ENCODE measurements at regions not wholly inside any gene's neighbourhood (a gene's known extent, or its start where the extent isn't known, plus 50 kb on each side); places are given as distances from the start of the nearest gene placed in this dataset.

- ChIA-PET CTCF (no interaction called here), POLR2A (no interaction called here)
- peaks cover 2% of the 10 kb centered on the region for H3K9me3 ChIP-seq (replicated peaks; ENCODE audit: control insufficient read depth, insufficient read depth, low read length)
- no peaks in the 10 kb centered on the region for H3K27me3 ChIP-seq (ENCODE audit: control insufficient read depth in 2 of 2, insufficient read depth in 2 of 2, low read length in 2 of 2)
- H3K36me3 ChIP-seq (ENCODE audit: control insufficient read depth in 2 of 2, extremely low read depth in 1 of 2, insufficient read depth in 2 of 2, low read length in 2 of 2): no peaks in the 10 kb centered on the region
- no peaks in the 10 kb centered on the region for H3K79me2 ChIP-seq (ENCODE audit: control insufficient read depth, insufficient read depth, low read length)
- no peak for FAIRE-seq
- no peaks in the 10 kb centered on the region for H3K9me1 ChIP-seq (replicated peaks; ENCODE audit: control insufficient read depth, extremely low read depth, insufficient read depth, low read length)
- no peak for TF ChIP-seq MYC (IDR thresholded peaks at IDR 0.05; ENCODE audit: low read depth, low read length)
- no peak for TF ChIP-seq FOS (IDR thresholded peaks at IDR 0.05; ENCODE audit: borderline replicate concordance, insufficient read depth, low read length)
- no peak for TF ChIP-seq POLR2A (IDR thresholded peaks at IDR 0.05; ENCODE audit: low read depth, low read length)
- TF ChIP-seq JUN (IDR thresholded peaks at IDR 0.05; ENCODE audit: borderline replicate concordance, insufficient read depth, insufficient read length, low read depth): no peak
- no peak for TF ChIP-seq EZH2 (IDR thresholded peaks at IDR 0.05; ENCODE audit: borderline replicate concordance, low read depth, low read length, severe bottlenecking)
- no peak for TF ChIP-seq GATA2 (IDR thresholded peaks at IDR 0.05; ENCODE audit: insufficient read depth, insufficient read length, low read depth, low read length)
- TF ChIP-seq CTCF (IDR thresholded peaks at IDR 0.05; ENCODE audit: extremely low read depth in 1 of 2, insufficient read depth in 1 of 2, low read depth in 1 of 2, low read length in 2 of 2): no peak
- TF ChIP-seq POLR2AphosphoS5 (IDR thresholded peaks at IDR 0.05; ENCODE audit: insufficient read depth, low read depth, low read length): no peak
- no peak for TF ChIP-seq MAX (IDR thresholded peaks at IDR 0.05; ENCODE audit: insufficient read depth, insufficient read length)
- dilution Hi-C loops (cut with MboI; ENCODE audit: extremely low pct_ligation_motif_present, low sequenced_read_pairs) (no loop called here), intact Hi-C loops (cut with micrococcal nuclease) (no loop called here)
- no peak overlapping the region for H3K27ac ChIP-seq (ENCODE audit: insufficient read depth, low read depth, low read length)
- H3K4me2 ChIP-seq (ENCODE audit: insufficient read depth, low read length): no peak overlapping the region
- H3K9ac ChIP-seq (replicated peaks; ENCODE audit: extremely low read depth, insufficient read depth, low read length): no peak overlapping the region
- DNase-seq (ENCODE audit: low read depth, low spot score): no peak
- no peak overlapping the region for H2AFZ ChIP-seq (ENCODE audit: low read depth, low read length)
- H3K4me3 ChIP-seq (replicated peaks in 1 of 3; ENCODE audit: insufficient read depth in 1 of 3, low read depth in 1 of 3, low read length in 3 of 3): no peak overlapping the region
- no peaks in the 10 kb centered on the region for H3K4me1 ChIP-seq (ENCODE audit: control insufficient read depth, extremely low read depth, insufficient read depth, low read length)
- no peaks in the 10 kb centered on the region for H4K20me1 ChIP-seq (replicated peaks; ENCODE audit: control insufficient read depth, extremely low read depth, insufficient read depth, low read length)
- no TSS peak for BruUV-seq (replicated peaks)
Measured at GRCh38 chr15:31954374-31955172, 75.7 kb upstream of the CHRNA7 start.

Data from endothelial cell of umbilical vein (primary cell).